ENCODE measurements at regions not wholly inside any gene's neighbourhood (a gene's known extent, or its start where the extent isn't known, plus 50 kb on each side); places are given as distances from the start of the nearest gene placed in this dataset.

- no peak for TF ChIP-seq EZH2 (IDR thresholded peaks at IDR 0.05)
- TF ChIP-seq EZH2phosphoT487 (IDR thresholded peaks at IDR 0.05): no peak
These were observed 191.3 kb downstream of the RPRM start for GRCh38 chr2:153287109-153287801.
